ENCODE measurements at regions not wholly inside any gene's neighbourhood (a gene's known extent, or its start where the extent isn't known, plus 50 kb on each side); places are given as distances from the start of the nearest gene placed in this dataset.

- 89% methylated on average over 4 of the region's 5 CpGs for WGBS (ENCODE audit: insufficient coverage)
- no peaks in the 10 kb centered on the region for H3K27me3 ChIP-seq (replicated peaks in 1 of 4; ENCODE audit: control extremely low read depth in 1 of 4, control insufficient read depth in 3 of 4, insufficient read depth in 4 of 4, low read length in 3 of 4)
- H3K9me3 Mint-ChIP-seq (ENCODE audit: insufficient read depth): no peaks in the 10 kb centered on the region
- no peaks in the 10 kb centered on the region for H4K20me1 ChIP-seq (ENCODE audit: control insufficient read depth, insufficient read depth, low read length, poor library complexity, severe bottlenecking)
- H3K4me2 ChIP-seq (replicated peaks; ENCODE audit: low read depth, low read length, poor library complexity, severe bottlenecking): no peak overlapping the region
- ATAC-seq (ENCODE audit: low read depth): no peak
- no peaks in the 10 kb centered on the region for H3K4me1 ChIP-seq (ENCODE audit: control insufficient read depth in 2 of 2, insufficient read depth in 2 of 2, low read length in 2 of 2)
- H2AFZ ChIP-seq (ENCODE audit: insufficient read depth, low read depth, low read length, poor library complexity, severe bottlenecking): no peak overlapping the region
- H3K79me2 ChIP-seq (ENCODE audit: control insufficient read depth, insufficient read depth, low read length): no peaks in the 10 kb centered on the region
- H3K27ac ChIP-seq (ENCODE audit: low read length in 2 of 2): no peak overlapping the region
- H3K27ac Mint-ChIP-seq: no peak overlapping the region
- intact Hi-C loops (cut with micrococcal nuclease): no loop called here
- H3K9me3 ChIP-seq (ENCODE audit: control extremely low read depth in 1 of 3, control insufficient read depth in 2 of 3, insufficient read depth in 1 of 3, low read length in 2 of 3): no peaks in the 10 kb centered on the region
- H3K9ac ChIP-seq (ENCODE audit: low read length): no peak overlapping the region
- ChIA-PET CTCF (no interaction called here), POLR2A (no interaction called here)
- H3K36me3 ChIP-seq (replicated peaks in 1 of 2; ENCODE audit: control extremely low read depth in 1 of 2, control insufficient read depth in 1 of 2, extremely low read depth in 1 of 2, insufficient read depth in 2 of 2, low read length in 1 of 2): no peaks in the 10 kb centered on the region
- DNase-seq: no peak
- H3K4me1 Mint-ChIP-seq: no peaks in the 10 kb centered on the region
- no peaks in the 10 kb centered on the region for H3K27me3 Mint-ChIP-seq
- H3K4me3 ChIP-seq (ENCODE audit: control extremely low read depth in 1 of 5, extremely low read depth in 1 of 5, insufficient read depth in 1 of 5, low read depth in 2 of 5, low read length in 4 of 5): no peak overlapping the region
- no peak overlapping the region for H3K4me3 Mint-ChIP-seq
- TF ChIP-seq, protein P1, sequence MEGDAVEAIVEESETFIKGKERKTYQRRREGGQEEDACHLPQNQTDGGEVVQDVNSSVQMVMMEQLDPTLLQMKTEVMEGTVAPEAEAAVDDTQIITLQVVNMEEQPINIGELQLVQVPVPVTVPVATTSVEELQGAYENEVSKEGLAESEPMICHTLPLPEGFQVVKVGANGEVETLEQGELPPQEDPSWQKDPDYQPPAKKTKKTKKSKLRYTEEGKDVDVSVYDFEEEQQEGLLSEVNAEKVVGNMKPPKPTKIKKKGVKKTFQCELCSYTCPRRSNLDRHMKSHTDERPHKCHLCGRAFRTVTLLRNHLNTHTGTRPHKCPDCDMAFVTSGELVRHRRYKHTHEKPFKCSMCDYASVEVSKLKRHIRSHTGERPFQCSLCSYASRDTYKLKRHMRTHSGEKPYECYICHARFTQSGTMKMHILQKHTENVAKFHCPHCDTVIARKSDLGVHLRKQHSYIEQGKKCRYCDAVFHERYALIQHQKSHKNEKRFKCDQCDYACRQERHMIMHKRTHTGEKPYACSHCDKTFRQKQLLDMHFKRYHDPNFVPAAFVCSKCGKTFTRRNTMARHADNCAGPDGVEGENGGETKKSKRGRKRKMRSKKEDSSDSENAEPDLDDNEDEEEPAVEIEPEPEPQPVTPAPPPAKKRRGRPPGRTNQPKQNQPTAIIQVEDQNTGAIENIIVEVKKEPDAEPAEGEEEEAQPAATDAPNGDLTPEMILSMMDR (IDR thresholded peaks at IDR 0.05): no peak
- TF ChIP-seq EZH2 (IDR thresholded peaks at IDR 0.05; ENCODE audit: borderline replicate concordance, insufficient read depth, low read depth, low read length, poor library complexity, severe bottlenecking): no peak
Measured at GRCh38 chr6:21529431-21529830, 64.1 kb upstream of the SOX4 start.

DNA sequence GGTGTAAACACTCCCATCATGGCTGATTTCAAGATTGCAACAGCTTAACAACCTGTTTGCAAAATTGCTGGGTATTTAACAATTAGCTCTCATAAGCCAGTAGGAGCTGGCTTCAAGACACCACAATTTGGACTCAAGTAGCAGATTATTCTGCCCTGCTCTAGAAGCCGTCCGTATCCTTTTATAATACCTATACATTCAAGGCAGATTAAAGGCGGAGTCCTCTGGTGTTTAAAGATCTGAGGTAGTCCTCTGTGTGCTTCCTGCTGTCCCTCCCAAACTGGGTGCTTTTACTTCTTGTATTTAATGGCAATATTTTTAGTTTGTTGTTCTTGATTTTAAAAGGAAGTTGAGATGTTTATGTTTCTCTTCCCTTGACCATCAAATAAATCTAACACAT lies 62.2 kb upstream of the SOX4 start:
- Histone ChIP-seq H3K4me2 (replicated peaks; ENCODE audit: low read depth, low read length, poor library complexity, severe bottlenecking) (no peak overlapping the region), H3K79me2 (ENCODE audit: control insufficient read depth, insufficient read depth, low read length) (no peaks in the 10 kb centered on the region), H3K27me3 (replicated peaks in 1 of 4; ENCODE audit: control extremely low read depth in 1 of 4, control insufficient read depth in 3 of 4, insufficient read depth in 4 of 4, low read length in 3 of 4) (no peaks in the 10 kb centered on the region), H3K4me3 (ENCODE audit: control extremely low read depth in 1 of 5, extremely low read depth in 1 of 5, insufficient read depth in 1 of 5, low read depth in 2 of 5, low read length in 4 of 5) (no peak overlapping the region), H3K4me1 (ENCODE audit: control insufficient read depth in 2 of 2, insufficient read depth in 2 of 2, low read length in 2 of 2) (no peaks in the 10 kb centered on the region), H3K27ac (ENCODE audit: low read length in 2 of 2) (no peak overlapping the region), H3K9me3 (ENCODE audit: control extremely low read depth in 1 of 3, control insufficient read depth in 2 of 3, insufficient read depth in 1 of 3, low read length in 2 of 3) (no peaks in the 10 kb centered on the region), H2AFZ (ENCODE audit: insufficient read depth, low read depth, low read length, poor library complexity, severe bottlenecking) (no peak overlapping the region), H3K9ac (ENCODE audit: low read length) (no peak overlapping the region), H3K36me3 (replicated peaks in 1 of 2; ENCODE audit: control extremely low read depth in 1 of 2, control insufficient read depth in 1 of 2, extremely low read depth in 1 of 2, insufficient read depth in 2 of 2, low read length in 1 of 2) (no peaks in the 10 kb centered on the region), H4K20me1 (ENCODE audit: control insufficient read depth, insufficient read depth, low read length, poor library complexity, severe bottlenecking) (no peaks in the 10 kb centered on the region)
- ChIA-PET POLR2A (no interaction called here), CTCF (no interaction called here)
- DNase-seq (no peak), ATAC-seq (ENCODE audit: low read depth) (no peak)
- WGBS (ENCODE audit: insufficient coverage): no CpG with 5 or more reads among the region's 3 CpGs
- H3K9me3 Mint-ChIP-seq (ENCODE audit: insufficient read depth): no peaks in the 10 kb centered on the region
- no peak overlapping the region for H3K27ac Mint-ChIP-seq
- no peaks in the 10 kb centered on the region for H3K27me3 Mint-ChIP-seq
- intact Hi-C loops (cut with micrococcal nuclease): no loop called here
- H3K4me3 Mint-ChIP-seq: no peak overlapping the region
- no peaks in the 10 kb centered on the region for H3K4me1 Mint-ChIP-seq
- TF ChIP-seq, protein P1 (IDR thresholded peaks at IDR 0.05): no peak
- no peak for TF ChIP-seq EZH2 (IDR thresholded peaks at IDR 0.05; ENCODE audit: borderline replicate concordance, insufficient read depth, low read depth, low read length, poor library complexity, severe bottlenecking)

All from B cell (primary cell).